GM12878 (cell line): ENCODE measurements at regions not wholly inside any gene's neighbourhood (a gene's known extent, or its start where the extent isn't known, plus 50 kb on each side); places are given as distances from the start of the nearest gene placed in this dataset.

ENCODE experiments used
- BACH1 ChIP-seq: fragments of 450-650 bp; IDR thresholded peaks from 2 replicates; pipeline ENCODE4 v1.6.1; 2017; ENCODE audit warnings: mild to moderate bottlenecking, borderline replicate concordance
- BCL11A ChIP-seq: IDR thresholded peaks from 2 replicates; pipeline ENCODE4 v1.6.1; 2011; ENCODE audit warnings: low read depth, low read length
- JUND ChIP-seq: IDR thresholded peaks from 2 replicates; pipeline ENCODE4 v1.6.1; 2012; ENCODE audit warnings: low read depth, mild to moderate bottlenecking, low read length, improper control_type of control experiment, moderate library complexity
- MEF2A ChIP-seq: IDR thresholded peaks from 2 replicates; pipeline ENCODE4 v1.6.1; 2011; ENCODE audit warnings: low read depth, mild to moderate bottlenecking, low read length, moderate library complexity; ENCODE audit not compliant: insufficient read depth
- MYC ChIP-seq: IDR thresholded peaks from 2 replicates; pipeline ENCODE4 v1.6.1; 2011; ENCODE audit warnings: mild to moderate bottlenecking, low read length, moderate library complexity, inconsistent platforms; ENCODE audit not compliant: insufficient read depth, insufficient replicate concordance, insufficient read length, severe bottlenecking
- NFIC ChIP-seq: IDR thresholded peaks from 2 replicates; pipeline ENCODE4 v1.6.1; 2012; ENCODE audit warnings: low read depth, mild to moderate bottlenecking, inconsistent platforms, low read length, moderate library complexity
- PAX5 ChIP-seq: IDR thresholded peaks from 2 replicates; pipeline ENCODE4 v1.6.1; 2011; ENCODE audit warnings: low read depth, low read length, borderline replicate concordance
- RBBP5 ChIP-seq: fragments of 200-600 bp; sonication (generic); conservative IDR thresholded peaks from 2 replicates; pipeline ENCODE4 v1.6.1; 2016
- RELA ChIP-seq: fragments of 450-650 bp; IDR thresholded peaks from 2 replicates; pipeline ENCODE4 v1.8.0; 2014; ENCODE audit warnings: borderline replicate concordance; ENCODE audit not compliant: partially characterized antibody
- SREBF1 ChIP-seq: IDR thresholded peaks from 2 replicates; pipeline ENCODE4 v1.6.1; 2012; ENCODE audit warnings: mild to moderate bottlenecking, low read length
- SUPT20H ChIP-seq: IDR thresholded peaks from 2 replicates; pipeline ENCODE4 v1.6.1; 2011; ENCODE audit warnings: low read depth, mild to moderate bottlenecking, low read length, moderate library complexity, borderline replicate concordance; ENCODE audit not compliant: control insufficient read depth
- YY1 ChIP-seq: IDR thresholded peaks from 2 replicates; pipeline ENCODE4 v1.6.1; 2011; ENCODE audit warnings: low read depth, mild to moderate bottlenecking, low read length
- TF ChIP-seq, protein P1 (sequence below): fragments of 450-650 bp; IDR thresholded peaks from 2 replicates; pipeline ENCODE4 v1.6.1; 2017; ENCODE audit warnings: mild to moderate bottlenecking, moderate library complexity

DNA sequence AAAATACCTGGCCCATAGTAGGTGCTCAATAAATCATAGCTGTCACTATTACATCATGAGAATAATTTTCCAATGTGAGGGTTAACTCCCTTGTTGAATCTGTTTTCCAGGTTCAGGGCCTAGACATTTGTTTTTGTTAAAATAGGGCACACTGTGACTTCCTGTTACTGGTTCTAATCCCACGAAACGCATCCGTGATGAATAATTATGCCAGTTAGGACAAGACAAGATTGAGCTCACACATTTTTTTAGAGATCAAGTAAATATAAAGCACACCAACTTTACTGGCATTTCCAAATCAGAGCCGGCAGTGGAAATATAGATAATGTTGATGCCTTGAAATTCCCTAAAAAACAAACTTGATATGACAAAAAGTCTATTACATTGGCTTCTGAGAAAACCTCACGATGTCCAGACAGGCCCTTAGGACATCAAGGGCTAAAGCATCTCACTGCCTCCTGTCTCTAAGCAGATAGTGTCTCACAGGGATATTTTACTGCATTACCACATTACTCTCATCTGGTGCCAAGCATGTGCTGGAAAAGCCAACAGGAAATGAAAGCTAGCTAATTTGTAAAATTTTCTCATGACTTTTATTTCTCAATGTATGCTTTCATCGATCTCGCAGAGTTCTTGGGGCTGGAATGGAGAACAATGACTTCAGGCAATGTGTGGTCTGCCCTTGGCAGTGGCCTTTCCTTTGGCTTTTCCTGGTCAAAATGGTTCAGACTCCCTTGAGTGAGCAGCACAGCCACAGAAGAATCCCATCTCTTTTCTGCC is 414.3 kb upstream of the PAPPA start (continued):
- TF ChIP-seq BCL11A: no peak
- TF ChIP-seq JUND: no peak
- TF ChIP-seq YY1: no peak
- TF ChIP-seq BACH1: no peak
- no peak for TF ChIP-seq SUPT20H
- TF ChIP-seq RELA: no peak
- TF ChIP-seq MEF2A: no peak
- TF ChIP-seq RBBP5: no peak
- TF ChIP-seq SREBF1: no peak
- TF ChIP-seq, protein P1, sequence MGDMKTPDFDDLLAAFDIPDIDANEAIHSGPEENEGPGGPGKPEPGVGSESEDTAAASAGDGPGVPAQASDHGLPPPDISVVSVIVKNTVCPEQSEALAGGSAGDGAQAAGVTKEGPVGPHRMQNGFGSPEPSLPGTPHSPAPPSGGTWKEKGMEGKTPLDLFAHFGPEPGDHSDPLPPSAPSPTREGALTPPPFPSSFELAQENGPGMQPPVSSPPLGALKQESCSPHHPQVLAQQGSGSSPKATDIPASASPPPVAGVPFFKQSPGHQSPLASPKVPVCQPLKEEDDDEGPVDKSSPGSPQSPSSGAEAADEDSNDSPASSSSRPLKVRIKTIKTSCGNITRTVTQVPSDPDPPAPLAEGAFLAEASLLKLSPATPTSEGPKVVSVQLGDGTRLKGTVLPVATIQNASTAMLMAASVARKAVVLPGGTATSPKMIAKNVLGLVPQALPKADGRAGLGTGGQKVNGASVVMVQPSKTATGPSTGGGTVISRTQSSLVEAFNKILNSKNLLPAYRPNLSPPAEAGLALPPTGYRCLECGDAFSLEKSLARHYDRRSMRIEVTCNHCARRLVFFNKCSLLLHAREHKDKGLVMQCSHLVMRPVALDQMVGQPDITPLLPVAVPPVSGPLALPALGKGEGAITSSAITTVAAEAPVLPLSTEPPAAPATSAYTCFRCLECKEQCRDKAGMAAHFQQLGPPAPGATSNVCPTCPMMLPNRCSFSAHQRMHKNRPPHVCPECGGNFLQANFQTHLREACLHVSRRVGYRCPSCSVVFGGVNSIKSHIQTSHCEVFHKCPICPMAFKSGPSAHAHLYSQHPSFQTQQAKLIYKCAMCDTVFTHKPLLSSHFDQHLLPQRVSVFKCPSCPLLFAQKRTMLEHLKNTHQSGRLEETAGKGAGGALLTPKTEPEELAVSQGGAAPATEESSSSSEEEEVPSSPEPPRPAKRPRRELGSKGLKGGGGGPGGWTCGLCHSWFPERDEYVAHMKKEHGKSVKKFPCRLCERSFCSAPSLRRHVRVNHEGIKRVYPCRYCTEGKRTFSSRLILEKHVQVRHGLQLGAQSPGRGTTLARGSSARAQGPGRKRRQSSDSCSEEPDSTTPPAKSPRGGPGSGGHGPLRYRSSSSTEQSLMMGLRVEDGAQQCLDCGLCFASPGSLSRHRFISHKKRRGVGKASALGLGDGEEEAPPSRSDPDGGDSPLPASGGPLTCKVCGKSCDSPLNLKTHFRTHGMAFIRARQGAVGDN: no peak
- TF ChIP-seq PAX5: no peak
- TF ChIP-seq MYC: no peak
- TF ChIP-seq NFIC: no peak
